ENCODE measurements at regions not wholly inside any gene's neighbourhood (a gene's known extent, or its start where the extent isn't known, plus 50 kb on each side); places are given as distances from the start of the nearest gene placed in this dataset.
"Not testable (repeated sequence)": the region's sequence is repeated elsewhere in the genome, so short reads cannot be mapped to it uniquely, and the experiment has no call there.

GRCh38 chr3:84679211-84679610 lies 279.6 kb upstream of the CADM2 start:
- H3K36me3 ChIP-seq (ENCODE audit: insufficient read depth, low read length), result no peaks in the 10 kb centered on the region
- H3K4me2 ChIP-seq (ENCODE audit: low read length), result no peak overlapping the region
- H3K9ac ChIP-seq (ENCODE audit: low read depth, low read length), result no peak overlapping the region
- no peaks in the 10 kb centered on the region for H3K9me3 ChIP-seq (replicated peaks; ENCODE audit: low read length)
- H3K27me3 ChIP-seq (ENCODE audit: control insufficient read depth, insufficient read depth, low read length), result no peaks in the 10 kb centered on the region
- no peaks in the 10 kb centered on the region for H3K4me1 ChIP-seq (ENCODE audit: control insufficient read depth, insufficient read depth, low read length)
- H3K4me3 ChIP-seq (ENCODE audit: low read length), result no peak overlapping the region

- Histone ChIP-seq H3K36me3 (ENCODE audit: insufficient read depth, low read length) (no peaks in the 10 kb centered on the region), H3K4me1 (ENCODE audit: control insufficient read depth, insufficient read depth, low read length) (no peaks in the 10 kb centered on the region), H3K9ac (ENCODE audit: low read depth, low read length) (no peak overlapping the region), H3K9me3 (replicated peaks; ENCODE audit: low read length) (no peaks in the 10 kb centered on the region), H3K4me2 (ENCODE audit: low read length) (no peak overlapping the region), H3K4me3 (ENCODE audit: low read length) (no peak overlapping the region), H3K27me3 (ENCODE audit: control insufficient read depth, insufficient read depth, low read length) (no peaks in the 10 kb centered on the region)
Observed at GRCh38 chr3:84680700-84681099, 278.1 kb upstream of the CADM2 start.

- H3K9me3 ChIP-seq (replicated peaks; ENCODE audit: low read length), result no peaks in the 10 kb centered on the region
- no peak overlapping the region for H3K9ac ChIP-seq (ENCODE audit: low read depth, low read length)
- no peak overlapping the region for H3K4me3 ChIP-seq (ENCODE audit: low read length)
- no peaks in the 10 kb centered on the region for H3K27me3 ChIP-seq (ENCODE audit: control insufficient read depth, insufficient read depth, low read length)
- H3K4me1 ChIP-seq (ENCODE audit: control insufficient read depth, insufficient read depth, low read length), result no peaks in the 10 kb centered on the region
- no peak overlapping the region for H3K4me2 ChIP-seq (ENCODE audit: low read length)
- H3K36me3 ChIP-seq (ENCODE audit: insufficient read depth, low read length), result no peaks in the 10 kb centered on the region
Observed at GRCh38 chr3:84683493-84683892, 275.3 kb upstream of the CADM2 start.

GRCh38 chr3:84685467-84685866 lies 273.3 kb upstream of the CADM2 start:
- Histone ChIP-seq H3K9ac (ENCODE audit: low read depth, low read length) (no peak overlapping the region), H3K4me2 (ENCODE audit: low read length) (no peak overlapping the region), H3K27me3 (ENCODE audit: control insufficient read depth, insufficient read depth, low read length) (no peaks in the 10 kb centered on the region), H3K36me3 (ENCODE audit: insufficient read depth, low read length) (no peaks in the 10 kb centered on the region), H3K9me3 (replicated peaks; ENCODE audit: low read length) (no peaks in the 10 kb centered on the region), H3K4me1 (ENCODE audit: control insufficient read depth, insufficient read depth, low read length) (no peaks in the 10 kb centered on the region), H3K4me3 (ENCODE audit: low read length) (no peak overlapping the region)

- Histone ChIP-seq H3K36me3 (ENCODE audit: insufficient read depth, low read length) (no peaks in the 10 kb centered on the region), H3K4me1 (ENCODE audit: control insufficient read depth, insufficient read depth, low read length) (no peaks in the 10 kb centered on the region), H3K4me2 (ENCODE audit: low read length) (no peak overlapping the region), H3K9ac (ENCODE audit: low read depth, low read length) (no peak overlapping the region), H3K27me3 (ENCODE audit: control insufficient read depth, insufficient read depth, low read length) (no peaks in the 10 kb centered on the region), H3K9me3 (replicated peaks; ENCODE audit: low read length) (no peaks in the 10 kb centered on the region), H3K4me3 (ENCODE audit: low read length) (no peak overlapping the region)
Observed at GRCh38 chr3:84692261-84692660, 266.5 kb upstream of the CADM2 start.

- H3K4me2 ChIP-seq (ENCODE audit: low read length); H3K36me3 ChIP-seq (ENCODE audit: insufficient read depth, low read length); H3K9me3 ChIP-seq (replicated peaks; ENCODE audit: low read length); H3K4me1 ChIP-seq (ENCODE audit: control insufficient read depth, insufficient read depth, low read length); H3K27me3 ChIP-seq (ENCODE audit: control insufficient read depth, insufficient read depth, low read length); H3K9ac ChIP-seq (ENCODE audit: low read depth, low read length); H3K4me3 ChIP-seq (ENCODE audit: low read length): not testable (repeated sequence)
Observed at GRCh38 chr3:84710288-84710687, 248.5 kb upstream of the CADM2 start.

- no peaks in the 10 kb centered on the region for H3K4me1 ChIP-seq (ENCODE audit: control insufficient read depth, insufficient read depth, low read length)
- H3K9ac ChIP-seq (ENCODE audit: low read depth, low read length), result no peak overlapping the region
- no peaks in the 10 kb centered on the region for H3K27me3 ChIP-seq (ENCODE audit: control insufficient read depth, insufficient read depth, low read length)
- no peaks in the 10 kb centered on the region for H3K36me3 ChIP-seq (ENCODE audit: insufficient read depth, low read length)
- no peaks in the 10 kb centered on the region for H3K9me3 ChIP-seq (replicated peaks; ENCODE audit: low read length)
- no peak overlapping the region for H3K4me3 ChIP-seq (ENCODE audit: low read length)
- no peak overlapping the region for H3K4me2 ChIP-seq (ENCODE audit: low read length)
Observed at GRCh38 chr3:84717894-84718293, 240.9 kb upstream of the CADM2 start.

- Histone ChIP-seq H3K4me2 (ENCODE audit: low read length) (peak overlapping the region; percentile 7), H3K9me3 (replicated peaks; ENCODE audit: low read length) (no peaks in the 10 kb centered on the region)
Observed at GRCh38 chr3:84724877-84725276, 233.9 kb upstream of the CADM2 start.

GRCh38 chr3:84727616-84728015 lies 231.2 kb upstream of the CADM2 start:
- Histone ChIP-seq H3K27me3 (ENCODE audit: control insufficient read depth, insufficient read depth, low read length) (no peaks in the 10 kb centered on the region), H3K4me2 (ENCODE audit: low read length) (no peak overlapping the region), H3K9ac (ENCODE audit: low read depth, low read length) (no peak overlapping the region), H3K4me1 (ENCODE audit: control insufficient read depth, insufficient read depth, low read length) (peaks cover 22% of the 10 kb centered on the region), H3K9me3 (replicated peaks; ENCODE audit: low read length) (no peaks in the 10 kb centered on the region), H3K4me3 (ENCODE audit: low read length) (no peak overlapping the region), H3K36me3 (ENCODE audit: insufficient read depth, low read length) (no peaks in the 10 kb centered on the region)

More at GRCh38 chr3:84724877-84725276, 233.9 kb upstream of the CADM2 start:
- H3K4me3 ChIP-seq (ENCODE audit: low read length), result no peak overlapping the region
- no peaks in the 10 kb centered on the region for H3K27me3 ChIP-seq (ENCODE audit: control insufficient read depth, insufficient read depth, low read length)
- no peaks in the 10 kb centered on the region for H3K36me3 ChIP-seq (ENCODE audit: insufficient read depth, low read length)
- H3K9ac ChIP-seq (ENCODE audit: low read depth, low read length), result peak overlapping the region; percentile 29
- H3K4me1 ChIP-seq (ENCODE audit: control insufficient read depth, insufficient read depth, low read length), result peaks cover 22% of the 10 kb centered on the region

- H3K4me2 ChIP-seq (ENCODE audit: low read length); H3K4me1 ChIP-seq (ENCODE audit: control insufficient read depth, insufficient read depth, low read length); H3K27me3 ChIP-seq (ENCODE audit: control insufficient read depth, insufficient read depth, low read length); H3K9ac ChIP-seq (ENCODE audit: low read depth, low read length); H3K36me3 ChIP-seq (ENCODE audit: insufficient read depth, low read length); H3K4me3 ChIP-seq (ENCODE audit: low read length); H3K9me3 ChIP-seq (replicated peaks; ENCODE audit: low read length): not testable (repeated sequence)
Observed at GRCh38 chr3:84734731-84735130, 224.1 kb upstream of the CADM2 start.

- Histone ChIP-seq H3K4me2 (ENCODE audit: low read length) (no peak overlapping the region), H3K36me3 (ENCODE audit: insufficient read depth, low read length) (no peaks in the 10 kb centered on the region), H3K9me3 (replicated peaks; ENCODE audit: low read length) (no peaks in the 10 kb centered on the region), H3K4me1 (ENCODE audit: control insufficient read depth, insufficient read depth, low read length) (peaks cover 4% of the 10 kb centered on the region), H3K4me3 (ENCODE audit: low read length) (no peak overlapping the region), H3K9ac (ENCODE audit: low read depth, low read length) (peak overlapping the region; percentile 36), H3K27me3 (ENCODE audit: control insufficient read depth, insufficient read depth, low read length) (no peaks in the 10 kb centered on the region)
Observed at GRCh38 chr3:84738086-84738485, 220.7 kb upstream of the CADM2 start.

- no peak overlapping the region for H3K9ac ChIP-seq (ENCODE audit: low read depth, low read length)
- peaks cover 2% of the 10 kb centered on the region for H3K4me1 ChIP-seq (ENCODE audit: control insufficient read depth, insufficient read depth, low read length)
- no peaks in the 10 kb centered on the region for H3K9me3 ChIP-seq (replicated peaks; ENCODE audit: low read length)
- no peak overlapping the region for H3K4me3 ChIP-seq (ENCODE audit: low read length)
- H3K4me2 ChIP-seq (ENCODE audit: low read length), result no peak overlapping the region
- no peaks in the 10 kb centered on the region for H3K36me3 ChIP-seq (ENCODE audit: insufficient read depth, low read length)
- no peaks in the 10 kb centered on the region for H3K27me3 ChIP-seq (ENCODE audit: control insufficient read depth, insufficient read depth, low read length)
Observed at GRCh38 chr3:84742915-84743425, 215.8 kb upstream of the CADM2 start.
